GM21526 (cell line): ENCODE measurements at regions not wholly inside any gene's neighbourhood (a gene's known extent, or its start where the extent isn't known, plus 50 kb on each side); places are given as distances from the start of the nearest gene placed in this dataset.

ENCODE experiments used
- ATAC-seq: cut with Tn5 transposase; IDR thresholded peaks from one replicate; pipeline ENCODE4 v1.9.1; 2021; ENCODE audit warnings: moderate library complexity; ENCODE audit not compliant: unreplicated experiment, low FRiP score

DNA sequence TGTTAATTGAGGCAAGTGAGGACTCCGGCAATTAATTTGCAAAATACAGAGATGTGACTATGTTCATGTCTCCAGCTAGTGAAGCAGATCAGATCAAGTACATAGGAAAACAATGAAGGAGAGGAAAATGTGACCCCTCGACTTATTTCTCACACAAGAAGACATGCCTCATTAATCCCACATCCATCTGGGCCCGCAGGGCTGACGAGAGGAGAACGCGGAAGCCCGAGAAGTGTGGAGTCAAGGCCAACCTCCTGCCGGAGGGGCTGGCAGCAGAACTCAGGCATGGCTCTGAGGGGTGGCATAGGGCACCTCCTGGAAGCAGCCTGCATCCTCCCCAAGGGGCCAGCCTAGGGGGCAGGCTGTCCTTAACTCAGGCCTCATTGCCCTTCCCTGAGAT is 54.4 kb downstream of the ZNF503 start:
- ATAC-seq = no peak

- no peak for ATAC-seq
These were observed 55.8 kb downstream of the ZNF503 start for GRCh38 chr10:75345738-75346137.

- ATAC-seq = no peak
These were observed 57.4 kb downstream of the ZNF503 start for GRCh38 chr10:75344170-75344569.

DNA sequence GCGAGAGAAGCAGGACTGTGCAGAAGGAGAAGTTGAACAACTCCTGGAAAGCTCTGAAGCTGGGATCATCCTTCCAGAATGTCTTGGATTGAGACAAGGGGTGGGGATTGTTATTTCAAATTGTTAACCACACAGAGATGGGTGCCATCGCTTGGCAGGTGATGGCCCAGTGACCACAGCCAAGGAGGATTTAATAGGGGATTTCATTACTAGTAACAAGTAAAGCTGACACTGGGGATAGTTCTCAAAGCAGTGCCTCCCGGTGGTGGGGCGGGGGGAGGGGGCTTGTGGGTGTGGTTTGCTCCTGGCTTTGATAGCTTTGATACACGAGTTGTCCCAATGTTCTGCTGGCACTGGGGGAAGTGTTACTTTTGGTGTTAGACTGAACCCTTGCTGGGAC is 59.2 kb downstream of the ZNF503 start:
- no peak for ATAC-seq

DNA sequence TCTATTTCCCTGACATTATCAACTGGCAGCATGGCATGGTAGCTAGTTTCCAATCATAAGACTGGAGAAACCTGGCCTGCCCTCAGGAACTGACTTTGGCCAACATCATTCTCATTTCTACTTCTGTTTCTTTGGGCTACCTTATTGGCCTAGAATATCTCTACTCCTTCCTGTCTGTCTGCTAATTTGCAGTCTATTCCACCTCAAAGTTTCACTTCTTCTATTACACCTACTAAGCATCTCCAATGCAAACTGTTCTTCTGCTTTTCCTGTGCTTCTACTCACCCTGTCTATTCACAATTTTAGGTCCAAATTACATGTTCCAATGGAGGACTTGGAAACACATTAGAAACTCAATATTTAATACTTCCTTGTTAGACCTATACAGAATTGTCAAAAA is 65.6 kb downstream of the ZNF503 start:
- ATAC-seq = peak; percentile 94

DNA sequence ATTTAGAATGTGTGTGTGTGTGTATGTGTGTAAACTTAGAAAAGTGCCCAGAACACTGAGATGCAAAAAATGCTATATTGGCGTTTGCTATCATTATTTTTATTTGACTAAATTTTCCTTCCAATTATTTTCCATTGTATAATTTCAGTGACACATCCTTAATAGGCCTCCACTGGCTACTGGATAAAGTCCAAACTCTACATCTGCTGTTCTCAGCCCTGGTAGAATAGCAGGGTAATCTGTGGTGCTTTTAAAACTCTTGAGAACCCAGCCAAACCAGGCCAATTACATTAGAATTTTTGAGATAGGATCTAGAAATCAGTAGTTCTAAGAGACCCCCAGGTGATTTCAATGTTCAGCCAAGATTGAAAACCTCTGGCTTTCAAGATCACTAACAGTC is 66.4 kb downstream of the ZNF503 start:
- no peak for ATAC-seq

DNA sequence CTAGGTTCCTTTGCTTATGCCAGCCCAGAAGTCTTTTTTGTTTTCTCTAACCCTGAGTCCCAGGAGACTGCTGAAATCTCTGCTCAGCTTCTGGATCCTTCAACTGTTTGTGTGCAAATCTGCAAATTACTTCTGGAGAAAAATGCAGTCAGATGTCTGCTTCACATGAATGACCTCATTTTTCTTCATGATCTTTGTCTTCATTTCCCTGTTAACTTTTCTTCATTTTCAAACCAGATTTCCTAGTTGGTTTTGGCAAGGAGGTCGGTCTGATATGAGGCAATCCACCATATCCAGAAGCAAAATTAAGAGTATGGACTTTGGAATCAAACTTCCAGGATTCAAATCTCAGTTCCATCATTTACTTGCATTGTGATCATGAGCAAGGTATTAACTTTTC is 66.8 kb downstream of the ZNF503 start:
- no peak for ATAC-seq

- no peak for ATAC-seq
These were observed 69.5 kb downstream of the ZNF503 start for GRCh38 chr10:75332081-75332480.

DNA sequence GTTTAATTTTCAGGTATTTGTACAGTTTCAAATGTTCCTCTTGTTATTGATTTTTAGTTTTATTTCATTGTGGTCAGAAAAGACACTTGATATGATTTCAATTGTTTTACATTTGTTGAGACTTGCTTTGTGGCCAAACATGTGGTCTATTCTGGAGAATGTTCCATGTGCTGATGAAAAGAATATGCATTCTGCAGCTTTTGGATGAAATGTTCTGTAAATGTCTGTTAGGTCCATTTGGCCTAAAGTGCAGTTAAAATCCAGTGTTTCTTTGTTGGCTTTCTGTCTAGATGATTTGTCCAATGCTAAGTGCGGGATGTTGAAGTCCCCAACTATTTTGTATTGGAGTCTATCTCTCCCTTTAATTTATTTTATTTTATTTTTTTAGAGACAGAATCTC is 70.5 kb downstream of the ZNF503 start:
- ATAC-seq = no peak

GRCh38 chr10:75329190-75329745 is 72.3 kb downstream of the ZNF503 start:
- no peak for ATAC-seq

DNA sequence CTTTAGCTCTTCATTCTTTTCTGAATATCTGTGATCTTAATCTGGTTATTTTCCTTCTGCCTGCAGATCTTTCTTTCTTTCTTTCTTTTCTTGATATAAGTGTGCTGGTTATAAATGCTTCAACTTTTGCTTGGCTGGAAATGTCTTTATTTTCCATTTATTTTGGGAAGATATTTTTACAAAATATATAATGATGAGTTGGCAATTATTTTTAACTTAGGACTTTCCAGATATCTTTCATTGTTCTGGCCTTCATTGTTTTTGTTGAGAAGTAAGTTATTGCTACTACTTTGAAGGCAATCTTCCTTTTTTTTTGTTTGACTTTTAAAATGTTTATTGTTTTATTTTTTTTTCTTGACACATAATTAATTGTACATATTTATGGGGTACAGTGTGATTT is 75.3 kb downstream of the ZNF503 start:
- no peak for ATAC-seq

DNA sequence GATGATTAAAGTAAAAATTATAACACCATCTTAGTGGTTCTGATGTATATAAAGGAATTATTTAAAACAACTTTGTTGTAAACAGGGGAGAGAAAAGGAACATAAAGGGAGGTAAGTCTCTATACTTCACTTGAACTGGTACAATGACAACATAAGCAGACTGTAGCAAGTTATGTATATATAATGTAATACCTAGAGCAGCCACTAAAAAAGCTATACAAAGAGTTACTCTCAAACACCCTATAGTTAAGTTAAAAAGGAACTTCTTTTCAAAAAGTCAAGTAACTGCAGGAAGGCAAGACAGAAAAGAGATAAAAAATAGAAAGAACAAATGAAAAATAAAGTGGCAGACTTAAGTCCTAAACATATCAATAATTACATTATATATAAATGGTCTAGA is 82.3 kb downstream of the ZNF503 start:
- ATAC-seq = no peak

- no peak for ATAC-seq
These were observed 78.8 kb upstream of the COMTD1 start for GRCh38 chr10:75314570-75314969.

DNA sequence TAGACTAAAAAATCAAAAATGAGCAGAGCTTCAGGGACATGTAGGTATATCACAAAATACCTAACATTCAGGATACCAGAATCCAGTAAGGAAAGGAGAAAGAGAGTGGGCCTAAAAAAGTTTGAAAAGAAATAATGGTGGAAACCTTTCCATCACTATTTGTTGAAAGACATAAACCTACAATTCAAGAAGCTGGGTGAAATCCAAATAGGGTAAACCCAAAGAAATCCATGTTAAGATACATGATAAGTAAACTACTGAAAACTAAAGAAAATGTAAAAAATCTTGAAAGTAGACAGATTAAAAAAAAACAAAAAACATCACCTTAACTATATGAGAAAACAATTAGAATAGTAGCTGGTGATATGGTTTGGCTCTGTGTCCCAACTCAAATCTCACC is 76.7 kb upstream of the COMTD1 start:
- ATAC-seq = no peak

- no peak for ATAC-seq
These were observed 69.9 kb upstream of the COMTD1 start for GRCh38 chr10:75305675-75306074.

DNA sequence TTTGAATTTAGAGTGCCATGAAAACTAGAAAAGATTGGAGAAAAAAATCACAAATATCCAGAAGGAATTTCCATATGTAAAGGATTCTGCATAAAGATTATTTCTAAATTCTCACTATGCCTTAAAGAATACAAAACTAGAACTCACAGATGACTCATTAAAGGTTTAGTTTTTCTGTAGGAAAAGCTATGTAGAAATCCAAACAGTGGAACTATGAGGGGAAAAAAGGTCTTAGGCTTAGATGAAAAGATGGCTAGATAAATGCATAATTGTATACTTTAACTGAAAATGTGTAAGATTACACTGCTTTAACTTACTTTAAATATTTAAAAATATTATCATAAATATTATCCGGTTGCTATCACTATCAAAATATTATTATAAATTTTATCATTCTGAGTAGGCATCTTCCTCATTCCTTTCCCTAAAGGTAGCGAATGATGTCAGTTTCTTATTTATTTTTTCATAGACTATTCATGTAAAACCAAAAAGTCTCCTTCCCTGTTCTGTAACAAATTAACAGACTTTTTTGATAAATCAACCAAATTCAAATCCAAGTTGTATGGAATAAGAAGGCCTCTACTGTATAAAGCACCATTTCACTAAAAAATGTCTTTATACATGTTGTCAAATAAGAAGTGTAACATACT is 69.1 kb upstream of the COMTD1 start:
- no peak for ATAC-seq

DNA sequence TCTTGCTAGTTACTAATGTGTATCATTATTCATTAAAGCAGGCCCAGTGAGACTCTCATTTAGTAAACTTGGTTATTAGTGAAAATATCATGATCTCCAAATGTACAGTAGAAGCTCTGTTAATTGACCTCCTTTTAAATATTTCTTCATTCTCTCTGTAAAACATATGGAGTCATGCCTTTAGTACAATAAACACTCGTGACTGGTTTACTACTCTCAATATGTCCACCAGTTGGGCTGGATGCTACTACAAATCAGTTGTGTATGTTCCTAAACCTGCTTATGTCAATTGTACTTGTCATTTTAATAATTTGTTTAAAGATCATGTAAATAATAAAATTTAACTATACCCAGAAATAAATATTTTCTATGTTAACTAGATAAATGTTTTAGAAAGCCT is 68.6 kb upstream of the COMTD1 start:
- ATAC-seq = no peak

GRCh38 chr10:75303045-75303777 is 67.5 kb upstream of the COMTD1 start:
- no peak for ATAC-seq

- no peak for ATAC-seq
These were observed 66.3 kb upstream of the COMTD1 start for GRCh38 chr10:75302029-75302428.

GRCh38 chr10:75297021-75297599 is 61.4 kb upstream of the COMTD1 start:
- no peak for ATAC-seq

DNA sequence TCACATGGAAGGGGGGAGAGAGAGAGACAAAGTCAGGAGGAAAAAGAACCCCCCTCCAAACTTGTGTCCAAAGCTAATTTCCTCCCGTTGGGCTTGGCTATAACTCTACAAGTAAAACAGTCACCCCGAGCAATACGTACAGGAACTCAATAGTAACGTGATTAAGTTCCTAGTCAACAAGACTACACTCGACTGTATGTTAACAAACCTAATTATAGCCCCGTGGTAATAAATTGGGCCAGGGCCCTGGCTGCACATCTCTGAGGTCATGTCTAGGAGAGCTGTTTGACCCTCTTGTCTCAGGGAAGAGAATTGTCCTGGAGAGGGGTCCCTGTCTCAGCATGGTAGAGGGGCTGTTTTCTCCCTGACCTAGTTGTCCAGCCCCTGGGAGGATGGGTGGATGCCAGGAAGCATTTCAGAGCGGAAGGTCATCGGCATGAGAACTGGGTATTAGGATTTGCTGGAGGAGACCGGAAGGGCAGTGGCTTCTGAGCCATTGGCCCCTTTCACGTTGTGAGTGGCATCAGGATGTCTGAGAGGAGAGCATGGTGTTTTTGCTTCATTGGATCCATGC is 60.2 kb upstream of the COMTD1 start:
- no peak for ATAC-seq
